GM23338 (cell line): ENCODE measurements at regions not wholly inside any gene's neighbourhood (a gene's known extent, or its start where the extent isn't known, plus 50 kb on each side); places are given as distances from the start of the nearest gene placed in this dataset.

ENCODE experiments used
- ATAC-seq: fragments of 200-7000 bp; cut with Tn5 transposase; 3 replicates; pipeline ENCODE4 v1.9.1; 2020
- DNase-seq: peaks from one replicate; pipeline ENCODE4 v3.0.0-alpha.2; 2015; ENCODE audit warnings: low spot score
- H2AFZ ChIP-seq: fragments of 200-600 bp; sonication (generic); 2 replicates; pipeline ENCODE4 v1.8.0; 2016; ENCODE audit warnings: antibody characterized with exemption, mild to moderate bottlenecking, moderate library complexity
- H3F3A ChIP-seq: fragments of 200-600 bp; sonication (generic); replicated peaks from 2 replicates; pipeline ENCODE4 v1.8.0; 2017; ENCODE audit warnings: antibody characterized with exemption, mixed run types, low read depth
- H3K27ac ChIP-seq: fragments of 200-600 bp; sonication (generic); 2 replicates; pipeline ENCODE4 v1.6.1; 2016; ENCODE audit warnings: low read depth
- H3K27me3 ChIP-seq: fragments of 200-600 bp; sonication (generic); 2 replicates; pipeline ENCODE4 v1.8.0; 2016; ENCODE audit warnings: mild to moderate bottlenecking, mixed run types, moderate library complexity; ENCODE audit not compliant: insufficient read depth
- H3K36me3 ChIP-seq: fragments of 200-600 bp; sonication (generic); 2 replicates; pipeline ENCODE4 v1.8.0; 2016; ENCODE audit warnings: mild to moderate bottlenecking; ENCODE audit not compliant: insufficient read depth
- H3K4me1 ChIP-seq: fragments of 200-600 bp; sonication (generic); 2 replicates; pipeline ENCODE4 v1.8.0; 2016; ENCODE audit warnings: mild to moderate bottlenecking, moderate library complexity; ENCODE audit not compliant: insufficient read depth
- H3K4me2 ChIP-seq: fragments of 200-600 bp; sonication (generic); 2 replicates; pipeline ENCODE4 v1.7.1; 2017; ENCODE audit warnings: mixed run types
- H3K4me3 ChIP-seq: fragments of 200-600 bp; sonication (generic); 2 replicates; pipeline ENCODE4 v1.6.1; 2016; ENCODE audit warnings: mixed run types
- H3K79me2 ChIP-seq: fragments of 200-600 bp; sonication (generic); replicated peaks from 2 replicates; pipeline ENCODE4 v1.8.0; 2017; ENCODE audit warnings: mild to moderate bottlenecking; ENCODE audit not compliant: insufficient read depth
- H3K9me2 ChIP-seq: fragments of 200-600 bp; sonication (generic); 2 replicates; pipeline ENCODE4 v1.8.0; 2017; ENCODE audit not compliant: insufficient read depth
- H4K20me1 ChIP-seq: fragments of 200-600 bp; sonication (generic); replicated peaks from 2 replicates; pipeline ENCODE4 v1.8.0; 2017; ENCODE audit warnings: mild to moderate bottlenecking; ENCODE audit not compliant: insufficient read depth
- H3K27ac Mint-ChIP-seq: 2 replicates; pipeline ENCODE4 v1.8.0; 2020; ENCODE audit warnings: inconsistent platforms, mild to moderate bottlenecking, moderate library complexity, mixed read lengths
- H3K27me3 Mint-ChIP-seq: 3 replicates; pipeline ENCODE4 v1.8.0; 2022; ENCODE audit warnings: low read depth, mild to moderate bottlenecking, moderate library complexity, mixed read lengths, inconsistent platforms; ENCODE audit not compliant: insufficient read depth, poor library complexity
- H3K36me3 Mint-ChIP-seq: 3 replicates; pipeline ENCODE4 v1.8.0; 2021; ENCODE audit warnings: low read depth, mild to moderate bottlenecking, inconsistent platforms, moderate library complexity, mixed read lengths
- H3K4me1 Mint-ChIP-seq: 3 replicates; pipeline ENCODE4 v1.8.0; 2020; ENCODE audit warnings: mild to moderate bottlenecking, inconsistent platforms, mixed read lengths
- H3K4me3 Mint-ChIP-seq: 3 replicates; pipeline ENCODE4 v1.8.0; 2021; ENCODE audit warnings: moderate library complexity, mild to moderate bottlenecking, inconsistent platforms, mixed read lengths
- H3K9me3 Mint-ChIP-seq: 3 replicates; pipeline ENCODE4 v1.8.0; 2020; ENCODE audit warnings: moderate library complexity, mild to moderate bottlenecking, inconsistent platforms, mixed read lengths
- CTCF ChIP-seq, 2 experiments: fragments of 200-600 bp in 1 of 2; sonication (generic) in 1 of 2; conservative IDR thresholded peaks; 2 replicates each; pipeline versions ENCODE4 v1.5.1 to v1.6.1; 2016 to 2017; ENCODE audit warnings: antibody characterized with exemption in 2 of 2, low read depth in 2 of 2, mild to moderate bottlenecking in 2 of 2, moderate library complexity in 1 of 2
- STAT1 ChIP-seq: IDR thresholded peaks from one replicate; pipeline ENCODE4 v1.6.1; 2016; ENCODE audit warnings: antibody characterized with exemption; ENCODE audit not compliant: unreplicated experiment
- ZNF331 ChIP-seq: fragments of 250-450 bp; sonication (Bioruptor Pico); IDR thresholded peaks from 2 replicates; pipeline ENCODE4 v1.5.0; 2020; ENCODE audit warnings: low read depth, mild to moderate bottlenecking, moderate library complexity
- ZNF462 ChIP-seq: fragments of 250-450 bp; sonication (Bioruptor Pico); IDR thresholded peaks from 2 replicates; pipeline ENCODE4 v1.5.0; 2020; ENCODE audit warnings: mild to moderate bottlenecking, moderate library complexity
- TF ChIP-seq, protein P1 (sequence below): IDR thresholded peaks from 2 replicates; pipeline ENCODE4 v1.6.1; 2016; ENCODE audit warnings: antibody characterized with exemption

DNA sequence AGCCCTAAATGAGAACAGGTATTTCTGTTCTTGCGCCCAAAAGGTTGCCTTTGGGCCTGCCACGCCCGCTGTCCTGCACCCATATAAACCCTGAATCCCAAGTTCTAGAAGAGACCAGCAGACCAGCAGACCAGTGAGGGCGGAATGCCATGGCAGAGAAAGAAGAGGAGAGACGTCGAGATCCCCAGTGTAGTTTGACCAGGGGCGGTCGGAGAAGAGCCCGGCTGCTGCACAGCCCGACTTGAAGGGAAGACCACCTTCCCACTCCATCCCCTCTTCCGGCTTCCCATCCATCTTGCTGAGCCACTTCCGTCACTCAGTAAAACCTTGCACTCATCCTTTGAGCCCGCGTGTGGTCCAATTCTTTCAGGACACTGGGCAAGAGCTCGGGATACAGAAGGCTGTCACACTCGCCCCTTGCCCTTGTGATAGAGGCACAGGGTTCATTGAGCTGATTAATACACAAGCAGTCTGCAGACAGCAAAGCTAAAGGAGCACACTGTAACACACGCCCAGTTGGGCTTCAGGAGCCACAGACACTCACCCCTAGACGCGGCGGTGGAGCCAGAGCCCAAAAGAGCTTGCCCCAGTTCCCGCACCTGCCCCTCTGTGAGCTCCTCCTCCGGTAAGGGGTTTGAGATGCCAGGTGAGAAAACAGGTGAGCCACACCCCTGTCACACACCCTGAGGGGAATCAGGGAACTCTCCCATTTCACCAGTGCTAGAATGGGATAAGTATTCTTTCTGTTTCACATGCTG lies 230.8 kb downstream of the PCDH10 start (continued):
- TF ChIP-seq ZNF462 (CRISPR knock-in tag): no peak
- no peak for TF ChIP-seq CTCF (conservative IDR thresholded peaks at IDR 0.05; ENCODE audit: low read depth in 2 of 2)
- TF ChIP-seq STAT1: no peak
- no peak for TF ChIP-seq ZNF331

DNA sequence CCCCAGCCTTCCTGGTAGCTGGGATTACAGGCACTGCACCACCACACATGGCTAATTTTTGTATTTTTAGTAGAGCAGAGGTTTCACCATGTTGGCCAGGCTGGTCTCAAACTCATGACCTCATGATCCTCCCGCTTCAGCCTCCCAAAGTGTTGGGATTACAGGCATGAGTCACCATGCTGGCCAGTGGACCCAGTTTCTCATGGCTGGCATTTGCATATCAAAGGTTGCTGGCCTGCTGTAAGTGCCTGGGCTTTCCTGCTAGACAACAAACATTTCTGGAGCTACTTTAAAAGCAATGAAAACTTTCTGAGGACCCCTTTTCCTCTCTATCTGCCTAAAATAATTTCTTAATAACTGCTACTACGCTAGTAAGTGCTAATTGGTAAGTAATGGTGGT lies 228.2 kb downstream of the PCDH10 start:
- TF ChIP-seq, protein P1, sequence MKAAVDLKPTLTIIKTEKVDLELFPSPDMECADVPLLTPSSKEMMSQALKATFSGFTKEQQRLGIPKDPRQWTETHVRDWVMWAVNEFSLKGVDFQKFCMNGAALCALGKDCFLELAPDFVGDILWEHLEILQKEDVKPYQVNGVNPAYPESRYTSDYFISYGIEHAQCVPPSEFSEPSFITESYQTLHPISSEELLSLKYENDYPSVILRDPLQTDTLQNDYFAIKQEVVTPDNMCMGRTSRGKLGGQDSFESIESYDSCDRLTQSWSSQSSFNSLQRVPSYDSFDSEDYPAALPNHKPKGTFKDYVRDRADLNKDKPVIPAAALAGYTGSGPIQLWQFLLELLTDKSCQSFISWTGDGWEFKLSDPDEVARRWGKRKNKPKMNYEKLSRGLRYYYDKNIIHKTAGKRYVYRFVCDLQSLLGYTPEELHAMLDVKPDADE: no peak

More for the DNA sequence above, 228.2 kb downstream of the PCDH10 start:
- H3K4me1 Mint-ChIP-seq: no peaks in the 10 kb centered on the region; the same call in 1 of the 3 replicates
- H3K36me3 Mint-ChIP-seq: peaks cover 7% of the 10 kb centered on the region
- no peak overlapping the region for H3K4me3 Mint-ChIP-seq
- Histone ChIP-seq H3K4me2 (no peak overlapping the region), H3K4me3 (no peak overlapping the region), H3K4me1 (no peaks in the 10 kb centered on the region), H3F3A (no peaks in the 10 kb centered on the region), H3K9me2 (peaks cover 7% of the 10 kb centered on the region; the same call in 1 of the 2 replicates), H4K20me1 (no peaks in the 10 kb centered on the region), H3K27ac (no peak overlapping the region), H3K36me3 (no peaks in the 10 kb centered on the region), H2AFZ (no peak overlapping the region), H3K27me3 (no peaks in the 10 kb centered on the region), H3K79me2 (no peaks in the 10 kb centered on the region)
- DNase-seq (peak; percentile 18), ATAC-seq (no peak)
- H3K27me3 Mint-ChIP-seq: no peaks in the 10 kb centered on the region
- H3K27ac Mint-ChIP-seq: no peak overlapping the region
- H3K9me3 Mint-ChIP-seq: peaks cover 9% of the 10 kb centered on the region
